Peyer's patch (tissue), 4 donors: ENCODE measurements at regions not wholly inside any gene's neighbourhood (a gene's known extent, or its start where the extent isn't known, plus 50 kb on each side); places are given as distances from the start of the nearest gene placed in this dataset.
A peak's percentile ranks its signal among the peaks of the same experiment; 100 is the strongest.

Experiments
- DNase-seq, 3 donors: peaks; one replicate each; pipeline ENCODE4 v3.0.0-alpha.2; 2017 to 2019
- H3K27ac ChIP-seq, 4 donors: fragments of 200-600 bp; sonication (generic); one replicate each; pipeline ENCODE4 v1.5.1; 2016 to 2019
- H3K27me3 ChIP-seq, 2 donors: fragments of 200-600 bp; sonication (generic); one replicate each; pipeline ENCODE4 v1.5.1; 2019
- H3K36me3 ChIP-seq, 3 donors: fragments of 200-600 bp; sonication (generic); one replicate each; pipeline ENCODE4 v1.5.1; 2016 to 2019
- H3K4me1 ChIP-seq, 4 donors: fragments of 200-600 bp; sonication (generic); one replicate each; pipeline ENCODE4 v1.5.1; 2016 to 2019
- H3K4me3 ChIP-seq, 4 donors: fragments of 200-600 bp; sonication (generic); 1 replicate in 3 of 4; 2 replicates in 1 of 4; pipeline ENCODE4 v1.5.1; 2016 to 2019; ENCODE audit warnings: mild to moderate bottlenecking in 1 of 4
- H3K9me3 ChIP-seq, 4 donors: fragments of 200-600 bp; sonication (generic); one replicate each; pipeline ENCODE4 v1.5.1; 2016 to 2019; ENCODE audit warnings: mild to moderate bottlenecking in 1 of 4
- POLR2A ChIP-seq, 2 donors: fragments of 450-650 bp; IDR thresholded peaks; one replicate each; pipeline ENCODE4 v1.5.1; 2017; ENCODE audit warnings: antibody characterized with exemption in 2 of 2, mild to moderate bottlenecking in 2 of 2, moderate library complexity in 2 of 2
- TF ChIP-seq, protein P1 (sequence below), 6 experiments: fragments of 450-650 bp in 4 of 6; fragments of 200-600 bp in 2 of 6; sonication (generic) in 1 of 6; IDR thresholded peaks; one replicate each; pipeline ENCODE4 v1.5.1; 2017 to 2019; ENCODE audit warnings: antibody characterized with exemption in 6 of 6, mild to moderate bottlenecking in 3 of 6, moderate library complexity in 1 of 6

DNA sequence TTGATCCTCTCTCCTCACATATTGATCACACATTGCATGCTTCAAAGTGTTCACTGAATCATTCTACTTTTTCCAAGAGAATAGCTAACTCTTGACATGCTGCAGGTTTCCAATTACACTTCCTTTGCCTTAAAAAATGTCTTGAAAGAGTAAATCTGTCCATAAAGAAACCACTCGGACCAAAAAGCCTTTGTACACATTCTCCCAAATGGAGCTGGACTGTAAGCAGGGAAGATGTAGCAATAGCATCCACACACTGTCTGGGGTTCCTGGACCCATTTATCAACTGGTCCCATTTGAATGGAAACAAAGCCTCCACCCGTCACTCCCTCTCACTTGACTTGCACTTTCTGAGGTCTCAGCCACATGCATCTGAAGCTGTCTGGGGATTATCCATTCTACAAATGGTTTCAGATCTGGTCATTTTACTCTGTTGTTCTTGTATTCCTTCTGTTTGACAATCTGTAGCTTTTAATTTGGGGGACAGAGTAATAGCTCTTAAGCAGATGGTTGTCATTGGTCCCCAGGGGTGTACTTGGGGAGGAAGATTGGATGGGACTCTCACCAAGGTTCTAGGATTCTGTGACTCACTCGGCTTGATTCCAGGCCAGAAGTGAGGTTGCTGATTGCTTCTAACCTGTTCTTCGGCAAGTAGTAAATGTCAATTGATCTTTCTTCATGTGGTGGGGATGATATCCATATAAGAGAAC lies 203.5 kb downstream of the HIBADH start:
- DNase-seq = no peak
- H3K9me3 ChIP-seq = no peaks in the 10 kb centered on the region
- no peaks in the 10 kb centered on the region for H3K36me3 ChIP-seq
- no peak overlapping the region for H3K4me3 ChIP-seq
- H3K4me1 ChIP-seq = no peaks in the 10 kb centered on the region
- no peak for TF ChIP-seq POLR2A (IDR thresholded peaks at IDR 0.05)
- TF ChIP-seq, protein P1, sequence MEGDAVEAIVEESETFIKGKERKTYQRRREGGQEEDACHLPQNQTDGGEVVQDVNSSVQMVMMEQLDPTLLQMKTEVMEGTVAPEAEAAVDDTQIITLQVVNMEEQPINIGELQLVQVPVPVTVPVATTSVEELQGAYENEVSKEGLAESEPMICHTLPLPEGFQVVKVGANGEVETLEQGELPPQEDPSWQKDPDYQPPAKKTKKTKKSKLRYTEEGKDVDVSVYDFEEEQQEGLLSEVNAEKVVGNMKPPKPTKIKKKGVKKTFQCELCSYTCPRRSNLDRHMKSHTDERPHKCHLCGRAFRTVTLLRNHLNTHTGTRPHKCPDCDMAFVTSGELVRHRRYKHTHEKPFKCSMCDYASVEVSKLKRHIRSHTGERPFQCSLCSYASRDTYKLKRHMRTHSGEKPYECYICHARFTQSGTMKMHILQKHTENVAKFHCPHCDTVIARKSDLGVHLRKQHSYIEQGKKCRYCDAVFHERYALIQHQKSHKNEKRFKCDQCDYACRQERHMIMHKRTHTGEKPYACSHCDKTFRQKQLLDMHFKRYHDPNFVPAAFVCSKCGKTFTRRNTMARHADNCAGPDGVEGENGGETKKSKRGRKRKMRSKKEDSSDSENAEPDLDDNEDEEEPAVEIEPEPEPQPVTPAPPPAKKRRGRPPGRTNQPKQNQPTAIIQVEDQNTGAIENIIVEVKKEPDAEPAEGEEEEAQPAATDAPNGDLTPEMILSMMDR (IDR thresholded peaks at IDR 0.05) = no peak
- no peaks in the 10 kb centered on the region for H3K27me3 ChIP-seq
- H3K27ac ChIP-seq = peak overlapping the region in 2 of 4 donors; percentile 12 to 45

DNA sequence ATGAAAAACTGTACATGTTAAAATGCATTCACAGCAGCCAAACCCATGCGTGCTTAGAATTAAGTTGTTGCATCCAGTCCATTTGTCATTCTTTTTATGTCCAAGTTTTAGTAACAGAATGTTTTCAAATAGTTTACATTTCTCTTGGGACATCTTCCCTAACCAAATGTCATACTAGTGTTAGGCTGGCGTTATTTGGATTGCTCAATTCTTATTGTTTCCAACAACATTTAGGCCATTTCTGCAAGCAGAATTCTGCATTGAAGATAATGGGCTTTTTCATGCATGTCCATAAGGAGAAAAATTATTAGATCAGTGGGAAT lies 203.0 kb downstream of the HIBADH start:
- TF ChIP-seq POLR2A (IDR thresholded peaks at IDR 0.05) = no peak
- TF ChIP-seq, protein P1 (IDR thresholded peaks at IDR 0.05) = no peak
- peak overlapping the region in 1 of 4 donors; percentile 45 for H3K27ac ChIP-seq
- H3K9me3 ChIP-seq = no peaks in the 10 kb centered on the region
- H3K4me1 ChIP-seq = no peaks in the 10 kb centered on the region
- H3K36me3 ChIP-seq = no peaks in the 10 kb centered on the region
- no peak overlapping the region for H3K4me3 ChIP-seq
- no peak for DNase-seq
- no peaks in the 10 kb centered on the region for H3K27me3 ChIP-seq

DNA sequence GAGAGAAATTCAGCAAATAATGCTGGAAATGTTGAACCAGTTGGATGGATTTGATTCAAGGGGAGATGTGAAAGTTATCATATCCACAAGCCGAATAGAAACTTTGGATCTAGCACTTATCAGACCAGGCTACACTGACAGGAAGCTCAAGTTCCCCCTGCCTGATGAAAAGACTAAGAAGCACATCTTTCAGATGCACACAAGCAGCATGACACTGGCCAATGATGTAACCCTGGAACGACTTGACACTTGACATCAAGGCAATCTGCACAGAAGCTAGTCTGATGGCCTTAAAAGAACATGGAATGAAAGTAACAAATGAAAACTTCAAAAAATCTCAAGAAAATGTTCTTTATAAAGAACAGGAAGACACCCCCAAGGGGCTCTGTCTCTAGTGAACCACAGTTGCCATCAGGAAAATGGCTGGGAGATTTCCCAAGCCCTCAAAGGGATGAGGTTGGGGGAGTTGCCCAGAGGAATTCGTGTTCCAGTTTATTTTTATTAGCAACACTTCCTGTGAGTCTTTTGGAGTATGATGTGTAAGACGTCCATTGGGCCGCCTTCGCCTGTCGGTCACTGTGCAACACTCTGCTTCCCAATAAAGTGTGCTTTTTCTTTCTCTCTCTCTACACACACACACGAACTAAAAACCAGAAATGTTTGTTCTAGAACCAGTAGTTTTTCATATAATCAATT lies 200.0 kb downstream of the HIBADH start:
- Histone ChIP-seq H3K4me3 (no peak overlapping the region), H3K4me1 (no peaks in the 10 kb centered on the region), H3K9me3 (no peaks in the 10 kb centered on the region), H3K27me3 (no peaks in the 10 kb centered on the region), H3K36me3 (no peaks in the 10 kb centered on the region), H3K27ac (no peak overlapping the region)
- DNase-seq = no peak
- TF ChIP-seq POLR2A (IDR thresholded peaks at IDR 0.05) = no peak
- TF ChIP-seq, protein P1 (IDR thresholded peaks at IDR 0.05) = no peak

DNA sequence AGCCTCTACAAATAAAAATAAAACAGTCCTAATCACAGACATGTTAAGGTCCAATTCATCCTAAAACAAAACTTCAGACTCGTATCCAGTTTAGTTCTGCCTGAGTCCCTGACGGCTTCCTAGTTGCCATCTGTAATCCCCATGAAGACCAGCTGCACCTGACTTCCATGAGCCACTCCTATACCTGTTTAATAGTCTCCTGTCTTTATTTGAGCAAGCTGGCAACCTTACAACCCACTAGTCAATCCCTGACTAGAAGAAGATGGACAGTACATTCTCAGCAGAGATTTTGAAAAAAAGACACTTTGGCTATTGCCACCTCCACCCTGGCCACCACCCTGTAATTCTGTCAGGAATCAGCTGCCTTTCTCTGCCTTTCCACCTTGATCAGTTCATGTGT lies 197.7 kb downstream of the HIBADH start:
- no peaks in the 10 kb centered on the region for H3K36me3 ChIP-seq
- DNase-seq = no peak
- H3K4me1 ChIP-seq = no peaks in the 10 kb centered on the region
- no peak overlapping the region for H3K27ac ChIP-seq
- H3K9me3 ChIP-seq = no peaks in the 10 kb centered on the region
- H3K4me3 ChIP-seq = no peak overlapping the region
- H3K27me3 ChIP-seq = no peaks in the 10 kb centered on the region
- TF ChIP-seq, protein P1 (IDR thresholded peaks at IDR 0.05) = no peak
- TF ChIP-seq POLR2A (IDR thresholded peaks at IDR 0.05) = no peak

DNA sequence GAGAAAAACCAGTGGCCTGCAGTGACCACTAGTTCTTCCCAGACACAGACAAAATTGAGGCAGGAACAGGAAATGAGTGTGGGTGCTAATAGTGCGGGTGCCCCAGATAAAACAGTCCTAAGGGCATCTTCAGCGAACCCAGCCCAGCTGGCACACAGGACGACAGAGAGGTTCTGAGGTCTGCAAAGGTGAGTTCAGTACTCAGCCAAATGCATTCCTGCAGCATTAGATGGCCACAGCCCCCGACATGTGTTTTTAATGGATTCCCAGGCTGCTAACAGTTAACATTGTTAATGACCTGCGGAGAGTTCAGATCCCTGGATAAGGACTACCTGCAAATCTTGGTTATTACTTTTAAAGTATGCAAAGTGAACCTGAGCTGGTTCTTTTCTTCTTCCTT lies 196.0 kb downstream of the HIBADH start:
- no peak for TF ChIP-seq POLR2A (IDR thresholded peaks at IDR 0.05)
- TF ChIP-seq, protein P1 (IDR thresholded peaks at IDR 0.05) = no peak
- no peak overlapping the region for H3K27ac ChIP-seq

More for the DNA sequence above, 196.0 kb downstream of the HIBADH start:
- H3K36me3 ChIP-seq = no peaks in the 10 kb centered on the region
- no peaks in the 10 kb centered on the region for H3K4me1 ChIP-seq
- no peak overlapping the region for H3K4me3 ChIP-seq
- H3K27me3 ChIP-seq = no peaks in the 10 kb centered on the region
- H3K9me3 ChIP-seq = no peaks in the 10 kb centered on the region
- DNase-seq = no peak
